H1 (cell line): ENCODE measurements at regions not wholly inside any gene's neighbourhood (a gene's known extent, or its start where the extent isn't known, plus 50 kb on each side); places are given as distances from the start of the nearest gene placed in this dataset.
A peak's percentile ranks its signal among the peaks of the same experiment; 100 is the strongest.

Experiments
- CTCF ChIA-PET: fragments of 300-600 bp; sonication (Branson Sonifier 250); formaldehyde crosslinking; loops from one replicate; lab custom pipeline; 2021; ENCODE audit not compliant: partially characterized antibody; lab: Charles Lee
- POLR2A ChIA-PET: fragments of 300-600 bp; sonication (Branson Sonifier 250); formaldehyde crosslinking; loops from one replicate; lab custom pipeline; 2021; ENCODE audit warnings: inconsistent platforms; ENCODE audit not compliant: partially characterized antibody; lab: Charles Lee
- DNase-seq, 2 experiments: peaks; one replicate each; pipeline versions ENCODE4 v3.0.0 to v3.0.0-alpha.2; 2010 to 2022; ENCODE audit warnings: low spot score in 2 of 2, low read depth in 1 of 2, mixed read lengths in 1 of 2
- FAIRE-seq: peaks from 2 replicates; lab custom pipeline; 2011; peaks lifted over from hg19 to GRCh38; lab: Jason Lieb, UNC
- H2AFZ ChIP-seq: 2 replicates; pipeline ENCODE4 v1.8.1; 2012; ENCODE audit warnings: low read length, inconsistent platforms
- H2AK5ac ChIP-seq: 2 replicates; pipeline ENCODE4 v1.6.1; 2013; ENCODE audit warnings: low read depth, low read length
- H2BK120ac ChIP-seq: replicated peaks from 2 replicates; pipeline ENCODE3; 2013; ENCODE audit warnings: low read depth, low read length, inconsistent platforms
- H2BK12ac ChIP-seq: 2 replicates; pipeline ENCODE4 v1.6.1; 2013; ENCODE audit warnings: low read depth, low read length
- H2BK15ac ChIP-seq: 2 replicates; pipeline ENCODE4 v1.6.1; 2013; ENCODE audit warnings: low read length
- H2BK20ac ChIP-seq: 2 replicates; pipeline ENCODE4 v1.6.1; 2013; ENCODE audit warnings: low read length
- H2BK5ac ChIP-seq: 2 replicates; pipeline ENCODE4 v1.6.1; 2013; ENCODE audit warnings: low read depth, low read length
- H3K14ac ChIP-seq: 2 replicates; pipeline ENCODE4 v1.6.1; 2013; ENCODE audit warnings: inconsistent platforms; ENCODE audit not compliant: insufficient read length
- H3K18ac ChIP-seq: 2 replicates; pipeline ENCODE4 v1.6.1; 2013; ENCODE audit warnings: low read length; ENCODE audit errors: extremely low read depth
- H3K23ac ChIP-seq: 2 replicates; pipeline ENCODE4 v1.6.1; 2013; ENCODE audit warnings: inconsistent platforms; ENCODE audit not compliant: insufficient read length
- H3K23me2 ChIP-seq: 2 replicates; pipeline ENCODE4 v1.6.1; 2013; ENCODE audit warnings: low read depth, low read length
- H3K27ac ChIP-seq: 2 replicates; pipeline ENCODE4 v1.6.1; 2011; ENCODE audit warnings: low read depth, low read length, inconsistent platforms
- H3K27me3 ChIP-seq, 4 experiments: replicated peaks in 1 of 4; 1 replicate in 1 of 4; 2 replicates in 3 of 4; pipeline versions ENCODE4 v1.6.1 to v1.8.1; 2011 to 2013; ENCODE audit warnings: low read length in 3 of 4, mild to moderate bottlenecking in 3 of 4, inconsistent platforms in 2 of 4, mixed read lengths in 2 of 4, moderate library complexity in 1 of 4; ENCODE audit not compliant: control insufficient read depth in 3 of 4, insufficient read depth in 3 of 4; ENCODE audit errors: extremely low read depth in 1 of 4
- H3K36me3 ChIP-seq, 4 experiments: 2 replicates each; pipeline versions ENCODE4 v1.6.1 to v1.8.1; 2011 to 2013; ENCODE audit warnings: mild to moderate bottlenecking in 4 of 4, low read length in 3 of 4, moderate library complexity in 2 of 4, control low read depth in 1 of 4, inconsistent platforms in 1 of 4; ENCODE audit not compliant: insufficient read depth in 4 of 4, control insufficient read depth in 2 of 4
- H3K4ac ChIP-seq: replicated peaks from 2 replicates; pipeline ENCODE3; 2013; ENCODE audit warnings: low read length, low read depth, mixed read lengths, inconsistent platforms; ENCODE audit not compliant: insufficient read length
- H3K4me1 ChIP-seq, 4 experiments: replicated peaks in 1 of 4; 1 replicate in 1 of 4; 2 replicates in 3 of 4; pipeline versions ENCODE4 v1.6.1 to v1.8.1; 2011 to 2013; ENCODE audit warnings: low read length in 3 of 4, inconsistent platforms in 2 of 4, mixed read lengths in 1 of 4; ENCODE audit not compliant: insufficient read depth in 4 of 4, control insufficient read depth in 3 of 4
- H3K4me2 ChIP-seq, 2 experiments: 2 replicates each; pipeline versions ENCODE4 v1.6.1 to v1.8.1; 2011 to 2013; ENCODE audit warnings: low read depth in 2 of 2, low read length in 2 of 2, control low read depth in 1 of 2, inconsistent platforms in 1 of 2, mild to moderate bottlenecking in 1 of 2; ENCODE audit not compliant: insufficient read depth in 1 of 2
- H3K4me3 ChIP-seq, 4 experiments: fragments of 200-600, 300-600 bp in 1 of 4; sonication (generic), shearing (Covaris generic), sonication (Bioruptor Twin) in 1 of 4; 2 replicates each; pipeline versions ENCODE4 v1.5.1 to v1.8.1; 2011 to 2016; ENCODE audit warnings: low read length in 4 of 4, low read depth in 3 of 4, control low read depth in 2 of 4, inconsistent platforms in 2 of 4, mild to moderate bottlenecking in 2 of 4, mixed read lengths in 1 of 4, moderate library complexity in 1 of 4; ENCODE audit not compliant: insufficient read depth in 2 of 4; ENCODE audit errors: extremely low read depth in 1 of 4
- H3K56ac ChIP-seq: replicated peaks from 2 replicates; pipeline ENCODE3; 2013; ENCODE audit warnings: low read depth, mild to moderate bottlenecking, mixed read lengths, low read length, inconsistent platforms; ENCODE audit not compliant: insufficient read length
- H3K79me1 ChIP-seq: 2 replicates; pipeline ENCODE4 v1.6.1; 2013; ENCODE audit warnings: low read depth, low read length, control low read depth
- H3K79me2 ChIP-seq, 2 experiments: 2 replicates each; pipeline versions ENCODE4 v1.6.1 to v1.8.1; 2012 to 2013; ENCODE audit warnings: low read length in 2 of 2, mild to moderate bottlenecking in 2 of 2, inconsistent platforms in 1 of 2; ENCODE audit not compliant: insufficient read depth in 2 of 2, control insufficient read depth in 1 of 2
- H3K9ac ChIP-seq, 4 experiments: replicated peaks in 1 of 4; 1 replicate in 1 of 4; 2 replicates in 3 of 4; pipeline versions ENCODE4 v1.6.1 to v1.8.1; 2011 to 2013; ENCODE audit warnings: low read depth in 3 of 4, low read length in 3 of 4, control low read depth in 2 of 4, mild to moderate bottlenecking in 2 of 4, moderate library complexity in 2 of 4, inconsistent platforms in 1 of 4; ENCODE audit errors: extremely low read depth in 1 of 4
- H3K9me3 ChIP-seq, 2 experiments: 2 replicates each; pipeline versions ENCODE4 v1.6.1 to v1.8.1; 2012 to 2013; ENCODE audit warnings: mild to moderate bottlenecking in 2 of 2, moderate library complexity in 2 of 2, control low read depth in 1 of 2, inconsistent platforms in 1 of 2, low read depth in 1 of 2, low read length in 1 of 2, mixed read lengths in 1 of 2; ENCODE audit not compliant: insufficient read depth in 2 of 2
- H4K20me1 ChIP-seq, 2 experiments: replicated peaks in 1 of 2; 2 replicates each; pipeline versions ENCODE3 to v1.8.1; 2011 to 2013; ENCODE audit warnings: inconsistent platforms in 2 of 2, low read length in 2 of 2, mild to moderate bottlenecking in 1 of 2; ENCODE audit not compliant: insufficient read depth in 2 of 2, control insufficient read depth in 1 of 2
- H4K5ac ChIP-seq: 2 replicates; pipeline ENCODE4 v1.6.1; 2013; ENCODE audit warnings: low read length, low read depth, mixed read lengths, inconsistent platforms; ENCODE audit not compliant: insufficient read length
- H4K8ac ChIP-seq: 2 replicates; pipeline ENCODE4 v1.8.0; 2013; ENCODE audit warnings: mild to moderate bottlenecking, moderate library complexity, low read length, inconsistent platforms; ENCODE audit not compliant: insufficient read depth; ENCODE audit errors: extremely low read depth
- H4K91ac ChIP-seq: replicated peaks from 2 replicates; pipeline ENCODE3; 2013; ENCODE audit warnings: low read length, mixed read lengths, inconsistent platforms; ENCODE audit not compliant: insufficient read length
- CEBPB ChIP-seq: IDR thresholded peaks from 2 replicates; pipeline ENCODE4 v1.6.1; 2012; ENCODE audit warnings: low read depth, low read length
- MAX ChIP-seq: IDR thresholded peaks from 2 replicates; pipeline ENCODE4 v1.6.1; 2012; ENCODE audit warnings: inconsistent platforms
- POU5F1 ChIP-seq: IDR thresholded peaks from 2 replicates; pipeline ENCODE4 v1.6.1; 2011; ENCODE audit warnings: low read depth, mild to moderate bottlenecking, low read length, moderate library complexity
- WGBS, 2 experiments: shearing (Covaris generic) in 1 of 2; methylation state at CpG; one replicate each; pipeline versions ENCODE4 v1.1.6 to v1.1.7; 2013 to 2015; ENCODE audit warnings: low lambda C conversion rate in 2 of 2, mixed read lengths in 2 of 2, inconsistent platforms in 1 of 2, low coverage in 1 of 2, missing lambda C conversion rate in 1 of 2; ENCODE audit not compliant: insufficient replicate concordance in 2 of 2, insufficient coverage in 1 of 2, insufficient read length in 1 of 2; ENCODE audit errors: extremely low coverage in 1 of 2, missing lambda C conversion rate in 1 of 2; 5-methylcytosine and 5-hydroxymethylcytosine counted together
- TF ChIP-seq, protein P1 (sequence below): IDR thresholded peaks from 2 replicates; pipeline ENCODE4 v1.6.1; 2012; ENCODE audit warnings: inconsistent platforms

DNA sequence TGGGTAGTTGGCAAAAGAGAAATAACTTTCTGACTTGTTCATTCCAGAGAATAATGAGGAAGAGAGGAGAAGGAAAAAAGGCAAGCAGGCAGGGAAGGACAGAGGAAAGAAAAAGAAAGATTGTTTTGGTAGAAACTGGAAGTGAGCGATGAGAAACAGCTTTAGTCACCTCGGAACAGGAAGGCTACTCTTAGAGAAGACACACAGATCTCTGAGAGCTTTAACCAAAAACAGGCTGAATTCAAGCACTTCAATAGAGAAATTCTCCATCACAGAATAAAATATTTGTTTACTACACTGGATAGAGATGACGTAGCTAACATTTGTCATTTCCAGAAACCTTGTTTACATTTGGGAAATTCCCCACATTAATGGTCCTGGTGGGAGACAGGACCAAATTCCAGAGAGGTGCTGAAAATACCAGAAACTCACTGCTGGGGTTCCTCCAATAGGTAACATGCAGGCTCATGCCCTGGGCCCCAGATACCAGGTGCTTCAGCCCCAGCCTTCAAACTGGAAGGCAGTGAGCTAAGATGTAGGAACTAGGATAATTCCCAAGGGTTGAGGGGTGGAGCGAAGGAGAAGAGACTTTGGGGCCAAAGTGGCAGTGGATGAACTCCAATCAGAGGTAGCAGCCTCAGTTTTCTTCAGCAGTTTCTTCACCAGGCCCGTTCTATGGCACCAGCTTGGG lies 227.7 kb upstream of the GRAMD2B start:
- Histone ChIP-seq H3K9me3 (no peaks in the 10 kb centered on the region), H3K79me2 (no peaks in the 10 kb centered on the region), H2BK120ac (no peak overlapping the region), H3K4ac (no peak overlapping the region), H3K4me3 (no peak overlapping the region), H3K4me1 (peaks cover 0 to 2% (median under 1%) of the 10 kb centered on the region in 4 experiments; a peak in 3 of 7 replicates), H3K18ac (no peak overlapping the region), H3K9ac (no peak overlapping the region), H2BK5ac (no peak overlapping the region), H4K8ac (no peak overlapping the region), H4K91ac (no peak overlapping the region), H4K20me1 (no peaks in the 10 kb centered on the region), H3K23ac (no peak overlapping the region), H3K27me3 (no peaks in the 10 kb centered on the region), H3K4me2 (no peak overlapping the region), H2BK12ac (no peak overlapping the region), H3K27ac (no peak overlapping the region), H2BK15ac (no peak overlapping the region), H2AFZ (peak overlapping the region; percentile 58; the same call in 1 of the 2 replicates), H3K36me3 (no peaks in the 10 kb centered on the region), H4K5ac (no peak overlapping the region), H3K23me2 (no peaks in the 10 kb centered on the region), H3K14ac (no peak overlapping the region), H2AK5ac (no peak overlapping the region), H3K79me1 (no peaks in the 10 kb centered on the region), H3K56ac (no peak overlapping the region), H2BK20ac (no peak overlapping the region)
- TF ChIP-seq, protein P1, sequence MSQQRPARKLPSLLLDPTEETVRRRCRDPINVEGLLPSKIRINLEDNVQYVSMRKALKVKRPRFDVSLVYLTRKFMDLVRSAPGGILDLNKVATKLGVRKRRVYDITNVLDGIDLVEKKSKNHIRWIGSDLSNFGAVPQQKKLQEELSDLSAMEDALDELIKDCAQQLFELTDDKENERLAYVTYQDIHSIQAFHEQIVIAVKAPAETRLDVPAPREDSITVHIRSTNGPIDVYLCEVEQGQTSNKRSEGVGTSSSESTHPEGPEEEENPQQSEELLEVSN = peak; percentile 69; the same call in 1 of the 2 replicates
- peak; percentile 60 for TF ChIP-seq MAX
- TF ChIP-seq POU5F1 = no peak
- TF ChIP-seq CEBPB = no peak
- no peak for DNase-seq
- no peak for FAIRE-seq
- WGBS, 2 experiments = 72% methylated on average over 5 of the region's 5 CpGs; no CpG with 5 or more reads in 1 of the 2 experiments
- ChIA-PET POLR2A (no interaction called here), CTCF (no interaction called here)
